HG02970 (cell line): ENCODE measurements at regions not wholly inside any gene's neighbourhood (a gene's known extent, or its start where the extent isn't known, plus 50 kb on each side); places are given as distances from the start of the nearest gene placed in this dataset.

Experiments
- ATAC-seq: cut with Tn5 transposase; IDR thresholded peaks from one replicate; pipeline ENCODE4 v1.9.1; 2021; ENCODE audit warnings: mild to moderate bottlenecking, moderate library complexity, moderate number of reproducible peaks; ENCODE audit not compliant: unreplicated experiment, low FRiP score

- no peak for ATAC-seq
Observed at GRCh38 chr20:39245685-39246311, 283.7 kb downstream of the DHX35 start.

- no peak for ATAC-seq
Observed at GRCh38 chr20:39243962-39244361, 281.8 kb downstream of the DHX35 start.

GRCh38 chr20:39242614-39243013 is 280.5 kb downstream of the DHX35 start:
- ATAC-seq: no peak

- ATAC-seq: no peak
Observed at GRCh38 chr20:39234520-39235095, 272.5 kb downstream of the DHX35 start.

GRCh38 chr20:39233755-39234154 is 271.6 kb downstream of the DHX35 start:
- no peak for ATAC-seq

GRCh38 chr20:39227416-39227815 is 265.3 kb downstream of the DHX35 start:
- ATAC-seq: no peak

GRCh38 chr20:39225978-39226377 is 263.8 kb downstream of the DHX35 start:
- no peak for ATAC-seq

- no peak for ATAC-seq
Observed at GRCh38 chr20:39225536-39225935, 263.4 kb downstream of the DHX35 start.

- ATAC-seq: no peak
Observed at GRCh38 chr20:39222101-39222500, 260.0 kb downstream of the DHX35 start.

- ATAC-seq: no peak
Observed at GRCh38 chr20:39216195-39216594, 254.1 kb downstream of the DHX35 start.

- no peak for ATAC-seq
Observed at GRCh38 chr20:39214828-39215227, 252.7 kb downstream of the DHX35 start.

GRCh38 chr20:39213476-39214145 is 251.5 kb downstream of the DHX35 start:
- no peak for ATAC-seq

GRCh38 chr20:39211060-39211748 is 249.1 kb downstream of the DHX35 start:
- ATAC-seq: no peak

- no peak for ATAC-seq
Observed at GRCh38 chr20:39210341-39211036, 248.3 kb downstream of the DHX35 start.

- ATAC-seq: no peak
Observed at GRCh38 chr20:39206899-39207564, 244.9 kb downstream of the DHX35 start.

GRCh38 chr20:39195582-39196021 is 233.5 kb downstream of the DHX35 start:
- ATAC-seq: no peak

- ATAC-seq: no peak
Observed at GRCh38 chr20:39190666-39191570, 228.8 kb downstream of the DHX35 start.

- ATAC-seq: no peak
Observed at GRCh38 chr20:39188266-39188765, 226.2 kb downstream of the DHX35 start.

- ATAC-seq: no peak
Observed at GRCh38 chr20:39181490-39181889, 219.3 kb downstream of the DHX35 start.
